K562 (cell line): ENCODE measurements at regions not wholly inside any gene's neighbourhood (a gene's known extent, or its start where the extent isn't known, plus 50 kb on each side); places are given as distances from the start of the nearest gene placed in this dataset.

Experiments used
- CHD2 ChIP-seq: IDR thresholded peaks from 2 replicates; pipeline ENCODE4 v1.6.1; 2011; ENCODE audit warnings: low read depth, low read length
- NFIC ChIP-seq: fragments of 450-650 bp; IDR thresholded peaks from 2 replicates; pipeline ENCODE4 v1.6.1; 2017; ENCODE audit warnings: mild to moderate bottlenecking, inconsistent platforms
- RFX1 ChIP-seq: fragments of 450-650 bp; IDR thresholded peaks from 2 replicates; pipeline ENCODE4 v1.6.1; 2016; ENCODE audit warnings: mild to moderate bottlenecking, moderate library complexity
- SP1 ChIP-seq: sonication (generic); formaldehyde crosslinking; IDR thresholded peaks from 2 replicates; pipeline ENCODE4 v1.8.1; 2022; ENCODE audit warnings: mild to moderate bottlenecking, missing genetic modification reagents
- SREBF2 ChIP-seq: sonication (generic); formaldehyde crosslinking; IDR thresholded peaks from 2 replicates; pipeline ENCODE4 v1.4.0; 2020; ENCODE audit warnings: mild to moderate bottlenecking, missing genetic modification reagents
- XRCC3 ChIP-seq: fragments of 450-650 bp; IDR thresholded peaks from 2 replicates; pipeline ENCODE4 v1.6.1; 2017; ENCODE audit warnings: mild to moderate bottlenecking, moderate library complexity
- ZFP1 ChIP-seq: fragments of 450-650 bp; formaldehyde crosslinking; IDR thresholded peaks from 2 replicates; pipeline ENCODE4 v1.4.0; 2020; ENCODE audit warnings: mild to moderate bottlenecking, mixed read lengths
- TF ChIP-seq, protein P1 (sequence below): fragments of 200-600 bp; sonication (generic); IDR thresholded peaks from one replicate; pipeline ENCODE4 v1.6.1; 2012; ENCODE audit warnings: mild to moderate bottlenecking, low read depth, low read length, inconsistent platforms
- TF ChIP-seq, protein P2 (sequence below): sonication (generic); formaldehyde crosslinking; IDR thresholded peaks from 2 replicates; pipeline ENCODE4 v1.9.0; 2022; ENCODE audit warnings: mild to moderate bottlenecking, missing genetic modification reagents

DNA sequence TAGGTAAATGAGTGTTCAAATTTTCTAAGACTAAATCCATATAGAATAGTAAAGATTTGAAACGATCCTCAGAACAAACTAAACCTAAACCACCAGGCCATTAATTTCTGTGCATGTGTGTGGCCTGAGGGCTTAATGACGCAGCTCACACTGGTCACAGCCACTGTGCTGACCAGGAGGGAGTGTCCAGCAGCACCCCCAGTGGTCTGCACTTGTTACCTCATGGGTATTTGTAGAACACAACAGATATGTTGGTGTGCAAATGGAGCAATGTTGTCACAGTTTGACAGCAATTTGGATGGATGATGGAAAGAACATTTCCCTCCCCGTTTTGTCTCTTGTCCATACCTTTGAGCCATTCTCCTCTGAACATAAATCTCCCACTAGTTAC lies 122.4 kb upstream of the EXOC2 start:
- TF ChIP-seq ZFP1: no peak
- no peak for TF ChIP-seq NFIC
- TF ChIP-seq CHD2: no peak
- TF ChIP-seq, protein P1, sequence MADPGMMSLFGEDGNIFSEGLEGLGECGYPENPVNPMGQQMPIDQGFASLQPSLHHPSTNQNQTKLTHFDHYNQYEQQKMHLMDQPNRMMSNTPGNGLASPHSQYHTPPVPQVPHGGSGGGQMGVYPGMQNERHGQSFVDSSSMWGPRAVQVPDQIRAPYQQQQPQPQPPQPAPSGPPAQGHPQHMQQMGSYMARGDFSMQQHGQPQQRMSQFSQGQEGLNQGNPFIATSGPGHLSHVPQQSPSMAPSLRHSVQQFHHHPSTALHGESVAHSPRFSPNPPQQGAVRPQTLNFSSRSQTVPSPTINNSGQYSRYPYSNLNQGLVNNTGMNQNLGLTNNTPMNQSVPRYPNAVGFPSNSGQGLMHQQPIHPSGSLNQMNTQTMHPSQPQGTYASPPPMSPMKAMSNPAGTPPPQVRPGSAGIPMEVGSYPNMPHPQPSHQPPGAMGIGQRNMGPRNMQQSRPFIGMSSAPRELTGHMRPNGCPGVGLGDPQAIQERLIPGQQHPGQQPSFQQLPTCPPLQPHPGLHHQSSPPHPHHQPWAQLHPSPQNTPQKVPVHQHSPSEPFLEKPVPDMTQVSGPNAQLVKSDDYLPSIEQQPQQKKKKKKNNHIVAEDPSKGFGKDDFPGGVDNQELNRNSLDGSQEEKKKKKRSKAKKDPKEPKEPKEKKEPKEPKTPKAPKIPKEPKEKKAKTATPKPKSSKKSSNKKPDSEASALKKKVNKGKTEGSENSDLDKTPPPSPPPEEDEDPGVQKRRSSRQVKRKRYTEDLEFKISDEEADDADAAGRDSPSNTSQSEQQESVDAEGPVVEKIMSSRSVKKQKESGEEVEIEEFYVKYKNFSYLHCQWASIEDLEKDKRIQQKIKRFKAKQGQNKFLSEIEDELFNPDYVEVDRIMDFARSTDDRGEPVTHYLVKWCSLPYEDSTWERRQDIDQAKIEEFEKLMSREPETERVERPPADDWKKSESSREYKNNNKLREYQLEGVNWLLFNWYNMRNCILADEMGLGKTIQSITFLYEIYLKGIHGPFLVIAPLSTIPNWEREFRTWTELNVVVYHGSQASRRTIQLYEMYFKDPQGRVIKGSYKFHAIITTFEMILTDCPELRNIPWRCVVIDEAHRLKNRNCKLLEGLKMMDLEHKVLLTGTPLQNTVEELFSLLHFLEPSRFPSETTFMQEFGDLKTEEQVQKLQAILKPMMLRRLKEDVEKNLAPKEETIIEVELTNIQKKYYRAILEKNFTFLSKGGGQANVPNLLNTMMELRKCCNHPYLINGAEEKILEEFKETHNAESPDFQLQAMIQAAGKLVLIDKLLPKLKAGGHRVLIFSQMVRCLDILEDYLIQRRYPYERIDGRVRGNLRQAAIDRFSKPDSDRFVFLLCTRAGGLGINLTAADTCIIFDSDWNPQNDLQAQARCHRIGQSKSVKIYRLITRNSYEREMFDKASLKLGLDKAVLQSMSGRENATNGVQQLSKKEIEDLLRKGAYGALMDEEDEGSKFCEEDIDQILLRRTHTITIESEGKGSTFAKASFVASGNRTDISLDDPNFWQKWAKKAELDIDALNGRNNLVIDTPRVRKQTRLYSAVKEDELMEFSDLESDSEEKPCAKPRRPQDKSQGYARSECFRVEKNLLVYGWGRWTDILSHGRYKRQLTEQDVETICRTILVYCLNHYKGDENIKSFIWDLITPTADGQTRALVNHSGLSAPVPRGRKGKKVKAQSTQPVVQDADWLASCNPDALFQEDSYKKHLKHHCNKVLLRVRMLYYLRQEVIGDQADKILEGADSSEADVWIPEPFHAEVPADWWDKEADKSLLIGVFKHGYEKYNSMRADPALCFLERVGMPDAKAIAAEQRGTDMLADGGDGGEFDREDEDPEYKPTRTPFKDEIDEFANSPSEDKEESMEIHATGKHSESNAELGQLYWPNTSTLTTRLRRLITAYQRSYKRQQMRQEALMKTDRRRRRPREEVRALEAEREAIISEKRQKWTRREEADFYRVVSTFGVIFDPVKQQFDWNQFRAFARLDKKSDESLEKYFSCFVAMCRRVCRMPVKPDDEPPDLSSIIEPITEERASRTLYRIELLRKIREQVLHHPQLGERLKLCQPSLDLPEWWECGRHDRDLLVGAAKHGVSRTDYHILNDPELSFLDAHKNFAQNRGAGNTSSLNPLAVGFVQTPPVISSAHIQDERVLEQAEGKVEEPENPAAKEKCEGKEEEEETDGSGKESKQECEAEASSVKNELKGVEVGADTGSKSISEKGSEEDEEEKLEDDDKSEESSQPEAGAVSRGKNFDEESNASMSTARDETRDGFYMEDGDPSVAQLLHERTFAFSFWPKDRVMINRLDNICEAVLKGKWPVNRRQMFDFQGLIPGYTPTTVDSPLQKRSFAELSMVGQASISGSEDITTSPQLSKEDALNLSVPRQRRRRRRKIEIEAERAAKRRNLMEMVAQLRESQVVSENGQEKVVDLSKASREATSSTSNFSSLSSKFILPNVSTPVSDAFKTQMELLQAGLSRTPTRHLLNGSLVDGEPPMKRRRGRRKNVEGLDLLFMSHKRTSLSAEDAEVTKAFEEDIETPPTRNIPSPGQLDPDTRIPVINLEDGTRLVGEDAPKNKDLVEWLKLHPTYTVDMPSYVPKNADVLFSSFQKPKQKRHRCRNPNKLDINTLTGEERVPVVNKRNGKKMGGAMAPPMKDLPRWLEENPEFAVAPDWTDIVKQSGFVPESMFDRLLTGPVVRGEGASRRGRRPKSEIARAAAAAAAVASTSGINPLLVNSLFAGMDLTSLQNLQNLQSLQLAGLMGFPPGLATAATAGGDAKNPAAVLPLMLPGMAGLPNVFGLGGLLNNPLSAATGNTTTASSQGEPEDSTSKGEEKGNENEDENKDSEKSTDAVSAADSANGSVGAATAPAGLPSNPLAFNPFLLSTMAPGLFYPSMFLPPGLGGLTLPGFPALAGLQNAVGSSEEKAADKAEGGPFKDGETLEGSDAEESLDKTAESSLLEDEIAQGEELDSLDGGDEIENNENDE: no peak
- TF ChIP-seq RFX1: no peak
- no peak for TF ChIP-seq SREBF2 (CRISPR knock-in tag)
- no peak for TF ChIP-seq SP1 (CRISPR knock-in tag)
- TF ChIP-seq XRCC3: no peak
- TF ChIP-seq, protein P2, sequence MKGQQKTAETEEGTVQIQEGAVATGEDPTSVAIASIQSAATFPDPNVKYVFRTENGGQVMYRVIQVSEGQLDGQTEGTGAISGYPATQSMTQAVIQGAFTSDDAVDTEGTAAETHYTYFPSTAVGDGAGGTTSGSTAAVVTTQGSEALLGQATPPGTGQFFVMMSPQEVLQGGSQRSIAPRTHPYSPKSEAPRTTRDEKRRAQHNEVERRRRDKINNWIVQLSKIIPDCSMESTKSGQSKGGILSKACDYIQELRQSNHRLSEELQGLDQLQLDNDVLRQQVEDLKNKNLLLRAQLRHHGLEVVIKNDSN: no peak
